ENCODE measurements at regions not wholly inside any gene's neighbourhood (a gene's known extent, or its start where the extent isn't known, plus 50 kb on each side); places are given as distances from the start of the nearest gene placed in this dataset.

- TF ChIP-seq CTCF (IDR thresholded peaks at IDR 0.05 in 4 of 5, conservative IDR thresholded peaks at IDR 0.05 in 1 of 5) = no peak
- TF ChIP-seq POLR2A (IDR thresholded peaks at IDR 0.05) = no peak
- no peaks in the 10 kb centered on the region for H3K27me3 ChIP-seq
- H3K36me3 ChIP-seq = no peaks in the 10 kb centered on the region
- H3K4me1 ChIP-seq = no peaks in the 10 kb centered on the region
- no peak for ATAC-seq
- intact Hi-C loops (cut with DNase I; ENCODE audit: low total_unique reads) = no loop called here
- in situ Hi-C loops (cut with MboI; ENCODE audit: low sequenced_read_pairs in 4 of 4) = loop anchor here in 1 of 4 donors (25.0 kb wide), 2 partner anchors 630 to 830 kb away; no protein-coding TSS in a partner anchor
- H3K27ac ChIP-seq = no peak overlapping the region
- no peak for DNase-seq
- no peak overlapping the region for H3K4me3 ChIP-seq
- no peaks in the 10 kb centered on the region for H3K9me3 ChIP-seq
Measured at GRCh38 chr4:174141876-174142275, 141.6 kb downstream of the FBXO8 start.

GRCh38 chr4:174138616-174139015, 144.9 kb downstream of the FBXO8 start:
- no peak for TF ChIP-seq POLR2A (IDR thresholded peaks at IDR 0.05)
- TF ChIP-seq CTCF (IDR thresholded peaks at IDR 0.05 in 4 of 5, conservative IDR thresholded peaks at IDR 0.05 in 1 of 5) = no peak
- Histone ChIP-seq H3K27ac (no peak overlapping the region), H3K4me3 (no peak overlapping the region), H3K27me3 (no peaks in the 10 kb centered on the region), H3K4me1 (peaks cover 0 to 6% of the 10 kb centered on the region in 2 donors), H3K9me3 (no peaks in the 10 kb centered on the region), H3K36me3 (no peaks in the 10 kb centered on the region)
- DNase-seq (no peak), ATAC-seq (no peak)
- intact Hi-C loops (cut with DNase I; ENCODE audit: low total_unique reads) (no loop called here), in situ Hi-C loops (cut with MboI; ENCODE audit: low sequenced_read_pairs in 4 of 4) (loop anchor here in 1 of 4 donors (25.0 kb wide), 2 partner anchors 626 to 826 kb away; no protein-coding TSS in a partner anchor)

GRCh38 chr4:174137698-174138097, 145.8 kb downstream of the FBXO8 start:
- ATAC-seq = no peak
- DNase-seq = no peak
- intact Hi-C loops (cut with DNase I; ENCODE audit: low total_unique reads) (no loop called here), in situ Hi-C loops (cut with MboI; ENCODE audit: low sequenced_read_pairs in 4 of 4) (loop anchor here in 1 of 4 donors (25.0 kb wide), 2 partner anchors 625 to 825 kb away; no protein-coding TSS in a partner anchor)
- TF ChIP-seq CTCF (IDR thresholded peaks at IDR 0.05 in 4 of 5, conservative IDR thresholded peaks at IDR 0.05 in 1 of 5) (no peak), POLR2A (IDR thresholded peaks at IDR 0.05) (no peak)
- Histone ChIP-seq H3K27me3 (no peaks in the 10 kb centered on the region), H3K4me3 (no peak overlapping the region), H3K4me1 (peaks cover 0 to 6% of the 10 kb centered on the region in 2 donors), H3K36me3 (no peaks in the 10 kb centered on the region), H3K27ac (no peak overlapping the region), H3K9me3 (no peaks in the 10 kb centered on the region)

DNA sequence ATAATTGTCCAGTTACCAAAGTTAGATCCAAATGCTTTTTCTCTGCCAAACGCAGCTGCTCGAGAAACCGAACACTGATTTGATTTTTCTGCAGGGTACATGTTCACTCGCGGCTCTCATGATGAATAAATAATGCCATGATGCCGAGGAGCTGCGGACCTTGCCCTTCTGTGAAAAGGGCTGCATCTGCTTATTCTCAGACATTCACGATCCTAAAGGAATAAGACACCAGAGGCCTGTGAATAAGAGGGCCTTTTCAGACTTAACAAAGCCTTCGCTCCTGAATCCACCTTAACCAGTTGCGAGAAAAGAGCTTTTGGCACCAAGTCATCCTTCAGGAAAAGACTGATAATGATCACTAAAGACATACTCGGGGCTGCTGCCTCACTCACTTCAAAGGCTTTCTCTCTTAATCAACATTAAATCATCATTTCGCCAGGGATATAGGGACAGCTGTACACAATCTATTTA, 147.5 kb downstream of the FBXO8 start:
- intact Hi-C loops (cut with DNase I; ENCODE audit: low total_unique reads) = no loop called here
- ATAC-seq = no peak
- TF ChIP-seq CTCF (IDR thresholded peaks at IDR 0.05 in 4 of 5, conservative IDR thresholded peaks at IDR 0.05 in 1 of 5) = no peak
- TF ChIP-seq POLR2A (IDR thresholded peaks at IDR 0.05) = no peak
- no peak overlapping the region for H3K27ac ChIP-seq
- no peaks in the 10 kb centered on the region for H3K9me3 ChIP-seq
- H3K36me3 ChIP-seq = no peaks in the 10 kb centered on the region
- in situ Hi-C loops (cut with MboI; ENCODE audit: low sequenced_read_pairs in 4 of 4) = loop anchor here in 1 of 4 donors (25.0 kb wide), 2 partner anchors 624 to 824 kb away; no protein-coding TSS in a partner anchor
- no peaks in the 10 kb centered on the region for H3K27me3 ChIP-seq
- DNase-seq = no peak
- H3K4me3 ChIP-seq = peak overlapping the region; percentile 2 to 28 (median 20)
- H3K4me1 ChIP-seq = peaks cover 0 to 6% of the 10 kb centered on the region in 2 donors

GRCh38 chr4:174135530-174135929, 147.9 kb downstream of the FBXO8 start:
- ATAC-seq (no peak), DNase-seq (no peak)
- TF ChIP-seq CTCF (IDR thresholded peaks at IDR 0.05 in 4 of 5, conservative IDR thresholded peaks at IDR 0.05 in 1 of 5) (no peak), POLR2A (IDR thresholded peaks at IDR 0.05) (no peak)
- H3K27ac ChIP-seq = no peak overlapping the region
- no peaks in the 10 kb centered on the region for H3K27me3 ChIP-seq
- intact Hi-C loops (cut with DNase I; ENCODE audit: low total_unique reads) (no loop called here), in situ Hi-C loops (cut with MboI; ENCODE audit: low sequenced_read_pairs in 4 of 4) (loop anchor here in 1 of 4 donors (25.0 kb wide), 2 partner anchors 623 to 823 kb away; no protein-coding TSS in a partner anchor)
- H3K9me3 ChIP-seq = no peaks in the 10 kb centered on the region
- peaks cover 0 to 6% of the 10 kb centered on the region in 2 donors for H3K4me1 ChIP-seq
- no peaks in the 10 kb centered on the region for H3K36me3 ChIP-seq
- peak overlapping the region; percentile 2 to 28 (median 20) for H3K4me3 ChIP-seq
